ENCODE measurements at regions not wholly inside any gene's neighbourhood (a gene's known extent, or its start where the extent isn't known, plus 50 kb on each side); places are given as distances from the start of the nearest gene placed in this dataset.
A peak's percentile ranks its signal among the peaks of the same experiment; 100 is the strongest.

- no peak for DNase-seq (ENCODE audit: low read depth in 2 of 2)
- no peak overlapping the region for H3K4me3 ChIP-seq (replicated peaks in 1 of 2; ENCODE audit: low read depth in 2 of 2, low read length in 2 of 2)
- no peak for TF ChIP-seq CTCF (IDR thresholded peaks at IDR 0.05; ENCODE audit: low read depth, low read length)
Observed at GRCh38 chr3:147529551-147529950, 120.4 kb downstream of the ZIC1 start.

- DNase-seq (ENCODE audit: low read depth in 2 of 2) = no peak
- no peak overlapping the region for H3K4me3 ChIP-seq (replicated peaks in 1 of 2; ENCODE audit: low read depth in 2 of 2, low read length in 2 of 2)
- no peak for TF ChIP-seq CTCF (IDR thresholded peaks at IDR 0.05; ENCODE audit: low read depth, low read length)
Observed at GRCh38 chr3:147538034-147538433, 128.9 kb downstream of the ZIC1 start.

- no peak for DNase-seq (ENCODE audit: low read depth in 2 of 2)
- no peak for TF ChIP-seq CTCF (IDR thresholded peaks at IDR 0.05; ENCODE audit: low read depth, low read length)
- no peak overlapping the region for H3K4me3 ChIP-seq (replicated peaks in 1 of 2; ENCODE audit: low read depth in 2 of 2, low read length in 2 of 2)
Observed at GRCh38 chr3:147540921-147541320, 131.8 kb downstream of the ZIC1 start.

- no peak for DNase-seq (ENCODE audit: low read depth in 2 of 2)
- no peak for TF ChIP-seq CTCF (IDR thresholded peaks at IDR 0.05; ENCODE audit: low read depth, low read length)
Observed at GRCh38 chr3:147544290-147544689, 135.1 kb downstream of the ZIC1 start.

GRCh38 chr3:147551491-147551890 is 142.3 kb downstream of the ZIC1 start:
- no peak for TF ChIP-seq CTCF (IDR thresholded peaks at IDR 0.05; ENCODE audit: low read depth, low read length)
- no peak for DNase-seq (ENCODE audit: low read depth in 2 of 2)

More at GRCh38 chr3:147544290-147544689, 135.1 kb downstream of the ZIC1 start:
- H3K4me3 ChIP-seq (replicated peaks in 1 of 2; ENCODE audit: low read depth in 2 of 2, low read length in 2 of 2) = no peak overlapping the region

GRCh38 chr3:147554332-147554731 is 145.2 kb downstream of the ZIC1 start:
- TF ChIP-seq CTCF (IDR thresholded peaks at IDR 0.05; ENCODE audit: low read depth, low read length) = no peak
- H3K4me3 ChIP-seq (replicated peaks in 1 of 2; ENCODE audit: low read depth in 2 of 2, low read length in 2 of 2) = no peak overlapping the region
- no peak for DNase-seq (ENCODE audit: low read depth in 2 of 2)

More at GRCh38 chr3:147551491-147551890, 142.3 kb downstream of the ZIC1 start:
- no peak overlapping the region for H3K4me3 ChIP-seq (replicated peaks in 1 of 2; ENCODE audit: low read depth in 2 of 2, low read length in 2 of 2)

- H3K4me3 ChIP-seq (replicated peaks in 1 of 2; ENCODE audit: low read depth in 2 of 2, low read length in 2 of 2) = no peak overlapping the region
- peak in 1 of 2 donors; percentile 5 for DNase-seq (ENCODE audit: low read depth in 2 of 2)
- TF ChIP-seq CTCF (IDR thresholded peaks at IDR 0.05; ENCODE audit: low read depth, low read length) = no peak
Observed at GRCh38 chr3:147572970-147573340, 163.8 kb downstream of the ZIC1 start.
